ENCODE measurements at regions not wholly inside any gene's neighbourhood (a gene's known extent, or its start where the extent isn't known, plus 50 kb on each side); places are given as distances from the start of the nearest gene placed in this dataset.
"Not testable (repeated sequence)": the region's sequence is repeated elsewhere in the genome, so short reads cannot be mapped to it uniquely, and the experiment has no call there.

DNA sequence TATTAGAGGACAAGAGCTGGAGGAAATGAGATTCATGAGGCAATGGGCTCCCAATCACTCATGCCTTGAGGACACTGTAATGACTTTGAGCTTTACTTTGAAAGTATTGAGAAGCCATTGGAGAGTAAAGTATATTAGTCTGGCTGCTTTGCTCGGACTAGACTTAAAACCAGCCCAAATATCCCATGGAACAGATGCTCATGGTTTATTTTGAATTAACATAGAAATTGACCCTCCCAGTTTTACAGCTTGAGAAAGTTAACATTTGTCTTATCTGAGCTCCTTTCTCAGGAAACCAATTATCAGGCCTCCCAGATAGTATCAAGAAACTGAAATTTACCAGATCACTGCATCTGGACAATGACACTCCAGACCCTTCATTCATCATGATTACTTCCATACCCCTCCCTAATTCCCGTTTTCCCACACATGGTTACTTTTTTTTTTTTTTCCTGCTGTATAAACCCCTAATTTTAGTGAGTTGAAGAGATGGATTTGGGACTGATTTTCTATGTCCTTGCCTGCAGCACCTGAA is 270.8 kb upstream of the SMIM30 start:
- no peak for DNase-seq (ENCODE audit: low spot score)

DNA sequence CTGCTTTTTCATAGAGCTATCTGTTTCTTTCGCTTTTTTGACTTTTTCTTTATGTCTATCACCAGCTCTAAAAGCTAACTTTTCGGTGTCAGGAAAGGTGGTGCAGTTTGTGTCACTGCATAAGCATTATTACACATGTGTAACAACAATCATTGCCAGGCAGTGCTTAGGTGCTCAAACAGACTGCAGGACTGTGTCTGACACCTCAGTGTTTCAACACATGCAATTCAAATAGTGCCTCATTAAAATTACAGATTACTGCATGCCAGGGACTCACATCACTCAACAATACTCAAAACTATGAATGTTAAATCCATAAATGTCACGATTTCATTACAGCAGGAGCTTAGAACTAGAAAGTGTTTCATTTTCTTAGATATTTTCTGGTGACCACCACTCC is 265.3 kb upstream of the SMIM30 start:
- no peak for DNase-seq (ENCODE audit: low spot score)

DNA sequence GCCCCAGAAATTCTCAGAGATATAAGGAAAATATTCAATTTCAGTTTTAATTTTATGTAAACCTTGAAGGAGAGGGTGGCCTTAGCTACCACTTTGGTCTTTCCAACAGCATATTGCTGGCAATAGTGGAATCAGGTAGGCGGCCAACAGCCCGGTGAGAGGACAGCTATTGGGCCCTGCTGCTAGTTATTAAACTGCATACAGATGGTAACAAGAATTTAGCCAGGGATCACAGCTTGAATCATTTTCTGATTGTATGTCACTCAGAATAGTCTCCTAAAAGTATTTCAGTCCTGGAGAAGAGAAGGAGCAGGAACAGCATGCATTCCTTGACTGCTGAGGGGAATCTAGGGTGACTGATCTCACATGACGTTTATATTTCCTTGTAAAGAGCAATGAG is 261.4 kb upstream of the SMIM30 start:
- DNase-seq (ENCODE audit: low spot score), result no peak

DNA sequence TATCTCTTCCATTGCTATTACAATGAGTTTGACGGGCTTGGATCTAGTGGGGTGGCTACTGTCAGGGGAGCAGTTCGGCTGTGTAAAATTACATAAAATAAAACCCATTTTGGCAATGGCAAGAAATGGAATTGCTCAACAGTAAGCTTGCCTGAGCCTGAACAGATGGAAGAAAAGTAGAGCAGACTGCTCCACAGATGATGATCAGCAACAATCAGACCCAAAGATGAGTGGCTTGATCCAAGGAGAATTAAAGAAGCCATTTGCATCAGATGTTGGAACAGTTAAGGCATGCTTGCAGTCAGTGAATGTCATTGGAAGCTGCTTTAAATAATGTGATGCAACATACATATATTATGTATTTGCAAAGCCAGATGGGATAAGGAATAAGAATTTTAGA is 256.6 kb upstream of the SMIM30 start:
- DNase-seq (ENCODE audit: low spot score), result no peak

DNA sequence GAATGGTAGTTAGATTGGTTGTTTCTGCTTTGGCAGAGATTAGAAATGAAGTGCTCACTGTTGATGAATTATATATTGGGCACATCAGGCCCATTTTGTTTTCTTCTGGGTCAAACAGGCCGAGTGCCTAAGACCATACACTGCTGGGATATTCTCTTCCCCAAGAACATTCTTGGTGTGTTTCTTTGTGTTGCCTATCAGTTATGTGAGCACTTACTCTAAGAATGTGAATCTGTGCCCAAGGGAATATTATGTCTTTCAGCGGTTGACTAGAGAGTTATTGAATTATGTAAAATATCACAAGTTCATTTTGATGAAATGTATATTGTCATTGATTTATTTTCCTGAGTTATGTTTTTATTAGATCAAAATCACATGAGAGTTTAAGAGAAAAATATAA is 255.5 kb upstream of the SMIM30 start:
- no peak for DNase-seq (ENCODE audit: low spot score)

DNA sequence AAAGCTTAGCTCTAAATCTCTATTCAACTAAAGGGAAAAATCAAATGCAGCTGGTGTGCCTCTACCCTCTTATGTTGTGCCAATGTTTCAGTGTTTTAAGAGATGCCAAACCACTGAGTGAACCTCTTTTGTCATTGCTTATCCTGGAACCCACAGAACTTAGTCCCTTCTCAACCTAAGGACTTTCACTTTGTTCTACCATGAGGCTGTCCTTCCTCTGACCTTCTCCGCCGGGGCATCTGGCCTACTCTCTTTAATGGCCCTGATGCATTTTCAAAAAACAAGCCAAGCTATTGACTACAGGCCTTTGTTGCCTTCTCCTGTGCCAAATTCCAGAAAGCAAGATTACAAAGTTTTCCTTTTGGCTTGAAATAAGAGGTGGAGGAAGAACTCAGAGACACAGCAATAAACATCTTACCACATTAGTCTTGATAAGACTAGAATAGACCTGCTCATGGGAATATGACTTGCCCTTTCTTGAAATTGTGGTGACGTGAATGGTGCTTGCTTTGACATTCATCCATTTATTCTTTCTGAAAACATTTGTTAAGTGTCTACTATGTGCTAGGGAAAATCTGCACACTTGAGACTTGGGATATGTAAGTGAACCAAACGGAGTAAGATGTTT is 253.2 kb upstream of the SMIM30 start:
- DNase-seq (ENCODE audit: low spot score), result no peak

DNA sequence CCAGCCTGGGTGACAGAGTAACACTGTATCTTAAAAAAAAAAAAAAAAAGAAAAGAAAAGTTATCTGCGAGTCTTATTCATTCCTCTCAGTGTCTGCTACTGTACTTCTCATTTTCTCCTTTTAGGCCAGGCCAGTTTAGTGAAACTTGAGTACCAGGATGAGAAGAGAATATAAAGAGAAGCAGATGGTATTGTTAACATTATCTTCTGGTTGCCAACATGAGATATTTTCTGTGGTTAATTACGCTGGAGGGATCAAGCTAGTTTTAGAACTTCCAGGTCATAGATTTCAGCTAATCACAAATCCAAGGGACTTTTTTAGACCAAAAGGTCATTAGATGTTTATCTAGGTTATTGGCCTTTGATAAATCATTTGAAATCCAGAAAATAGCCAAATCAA is 252.6 kb upstream of the SMIM30 start:
- no peak for DNase-seq (ENCODE audit: low spot score)

DNA sequence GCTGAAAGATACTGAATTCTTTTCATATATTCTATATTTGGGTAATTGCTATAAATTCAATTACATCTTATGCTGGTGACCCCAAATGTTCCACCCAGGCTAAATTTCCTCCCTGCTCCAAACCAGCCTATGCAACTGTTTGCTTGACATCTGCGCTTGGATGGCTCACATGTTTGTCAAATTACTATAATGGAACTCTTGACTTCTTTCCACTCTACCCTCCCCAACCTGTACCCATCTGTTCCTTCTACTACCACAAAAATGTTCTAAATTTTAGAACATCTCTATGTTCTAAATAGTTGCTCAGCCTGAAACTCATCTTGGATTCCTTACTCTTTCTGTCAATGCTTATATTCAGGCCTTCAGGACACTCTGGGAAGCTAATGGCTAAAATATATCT is 249.9 kb upstream of the SMIM30 start:
- no peak for DNase-seq (ENCODE audit: low spot score)

DNA sequence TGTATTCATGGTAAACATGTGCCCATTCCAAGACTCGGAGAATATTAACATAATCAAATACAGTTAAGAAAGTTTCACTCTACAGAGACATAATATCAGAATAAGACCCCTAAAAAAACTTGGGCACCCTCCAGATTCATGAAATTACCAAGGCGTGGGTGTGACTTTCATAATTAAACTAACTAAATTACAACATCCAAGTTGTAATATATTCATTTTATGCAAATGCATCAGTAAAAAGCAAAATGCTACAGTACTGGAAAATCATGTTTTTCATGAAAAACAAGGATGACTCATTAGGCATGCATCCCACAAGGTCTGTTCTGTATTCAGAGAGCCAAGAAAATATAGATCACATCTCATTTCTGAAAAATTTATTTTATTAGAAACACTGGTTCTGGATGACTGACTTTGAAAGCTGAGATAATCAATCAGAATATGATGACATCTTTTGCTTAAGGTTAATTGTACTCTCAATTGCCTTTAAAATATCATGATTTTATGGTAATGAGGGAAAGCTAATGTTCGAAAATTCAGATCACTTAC is 248.8 kb upstream of the SMIM30 start:
- no peak for DNase-seq (ENCODE audit: low spot score)

DNA sequence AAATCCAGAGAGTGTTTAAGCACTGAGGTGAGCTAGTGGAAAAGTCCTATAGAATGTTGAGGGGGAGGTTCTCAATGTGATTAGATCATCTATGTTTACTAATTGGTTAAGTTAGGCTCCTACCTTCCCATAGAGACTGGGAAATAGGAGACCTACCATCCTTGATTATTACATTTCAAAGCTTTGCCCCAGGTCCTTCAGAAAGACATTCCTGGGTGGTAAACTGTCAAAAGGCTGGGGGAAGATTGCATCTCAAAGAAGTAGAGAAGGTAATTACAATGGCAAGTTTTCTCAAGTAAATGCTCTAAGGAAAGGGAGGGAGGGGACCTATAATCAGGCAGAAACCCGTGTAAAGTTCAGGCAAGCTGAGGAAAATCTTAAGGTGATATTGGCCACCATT is 247.8 kb upstream of the SMIM30 start:
- DNase-seq (ENCODE audit: low spot score), result no peak

DNA sequence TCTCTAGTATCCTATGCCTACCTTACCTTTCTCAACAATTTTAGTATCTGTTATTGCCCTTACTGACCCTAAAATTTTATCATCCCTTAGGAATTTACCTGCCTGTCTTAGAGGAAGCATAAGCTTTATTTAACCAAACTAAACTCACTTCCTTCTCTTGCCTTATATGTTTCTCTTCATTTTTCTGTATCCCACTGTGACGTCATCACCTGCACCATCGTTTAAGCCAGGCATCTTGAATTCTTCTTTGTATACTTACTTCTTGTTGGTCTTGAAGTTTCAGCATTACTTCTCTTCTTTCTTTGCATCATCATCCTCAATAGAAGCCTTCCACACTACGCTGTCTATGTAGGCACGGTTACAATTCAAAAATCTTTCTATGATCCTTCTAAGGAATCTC is 231.0 kb upstream of the SMIM30 start:
- no peak for DNase-seq (ENCODE audit: low spot score)

DNA sequence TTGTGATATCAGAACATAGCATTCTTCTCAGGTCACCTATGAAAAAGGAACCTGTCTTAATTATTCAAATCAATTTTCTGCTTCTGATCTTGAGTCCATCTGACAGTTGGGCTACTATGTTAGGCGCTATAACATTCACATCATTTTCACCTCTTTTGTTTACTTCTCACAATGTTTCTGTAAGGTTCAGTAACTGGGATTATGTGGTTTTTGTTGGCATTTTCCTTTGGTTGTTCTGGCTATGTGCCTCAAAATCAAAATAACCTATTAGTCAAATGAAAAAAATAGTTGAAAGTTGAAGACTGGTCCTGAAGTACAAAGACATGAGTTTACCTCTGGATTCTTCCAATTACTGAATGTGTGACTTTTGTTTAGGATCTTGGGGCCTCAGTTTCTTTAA is 221.3 kb upstream of the SMIM30 start:
- no peak for DNase-seq (ENCODE audit: low spot score)

DNA sequence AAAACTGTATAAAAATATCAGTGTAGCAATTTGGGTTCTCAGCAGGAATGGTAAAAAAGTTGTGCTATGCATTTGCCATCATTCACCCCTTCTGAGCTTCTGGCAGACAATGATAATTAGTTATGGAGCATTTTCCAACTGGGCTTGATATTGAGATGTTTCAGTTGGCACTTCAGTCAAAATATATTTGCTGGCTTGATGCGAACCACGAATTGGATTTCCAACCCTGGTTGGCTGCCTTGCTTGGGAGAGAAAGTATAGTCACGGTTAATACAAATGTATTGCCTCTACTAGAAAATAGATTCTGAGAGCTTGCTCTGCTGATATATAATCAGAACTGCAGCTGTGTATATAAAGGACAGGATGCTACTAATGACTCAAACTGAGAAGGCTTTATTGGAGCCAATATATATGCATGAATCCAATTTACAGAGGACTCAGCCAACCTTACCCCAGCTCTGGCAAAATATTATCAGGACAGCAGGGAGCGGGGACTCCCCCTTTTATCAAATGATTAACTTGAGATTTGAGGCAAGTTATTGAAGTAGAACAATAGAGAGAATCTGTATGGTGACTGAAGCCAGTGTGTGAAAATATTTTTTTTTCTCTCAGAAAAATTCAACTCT is 219.8 kb upstream of the SMIM30 start:
- DNase-seq (ENCODE audit: low spot score), result no peak

DNA sequence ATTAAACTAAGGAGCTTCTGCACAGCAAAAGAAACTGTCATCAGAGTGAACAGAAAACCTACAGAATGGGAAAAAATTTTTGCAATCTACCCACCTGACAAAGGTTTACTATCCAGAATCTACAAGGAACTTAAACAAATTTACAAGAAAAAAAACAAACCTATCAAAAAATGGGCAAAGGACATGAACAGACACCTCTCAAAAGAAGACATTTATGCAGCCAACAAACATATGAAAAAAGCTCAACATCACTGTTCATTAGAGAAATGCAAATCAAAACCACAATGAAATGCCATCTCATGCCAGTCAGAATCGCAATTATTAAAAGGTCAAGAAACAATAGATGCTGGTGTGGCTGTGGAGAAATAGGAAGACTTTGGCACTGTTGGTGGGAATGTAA is 218.5 kb upstream of the SMIM30 start:
- DNase-seq (ENCODE audit: low spot score), result not testable (repeated sequence)

DNA sequence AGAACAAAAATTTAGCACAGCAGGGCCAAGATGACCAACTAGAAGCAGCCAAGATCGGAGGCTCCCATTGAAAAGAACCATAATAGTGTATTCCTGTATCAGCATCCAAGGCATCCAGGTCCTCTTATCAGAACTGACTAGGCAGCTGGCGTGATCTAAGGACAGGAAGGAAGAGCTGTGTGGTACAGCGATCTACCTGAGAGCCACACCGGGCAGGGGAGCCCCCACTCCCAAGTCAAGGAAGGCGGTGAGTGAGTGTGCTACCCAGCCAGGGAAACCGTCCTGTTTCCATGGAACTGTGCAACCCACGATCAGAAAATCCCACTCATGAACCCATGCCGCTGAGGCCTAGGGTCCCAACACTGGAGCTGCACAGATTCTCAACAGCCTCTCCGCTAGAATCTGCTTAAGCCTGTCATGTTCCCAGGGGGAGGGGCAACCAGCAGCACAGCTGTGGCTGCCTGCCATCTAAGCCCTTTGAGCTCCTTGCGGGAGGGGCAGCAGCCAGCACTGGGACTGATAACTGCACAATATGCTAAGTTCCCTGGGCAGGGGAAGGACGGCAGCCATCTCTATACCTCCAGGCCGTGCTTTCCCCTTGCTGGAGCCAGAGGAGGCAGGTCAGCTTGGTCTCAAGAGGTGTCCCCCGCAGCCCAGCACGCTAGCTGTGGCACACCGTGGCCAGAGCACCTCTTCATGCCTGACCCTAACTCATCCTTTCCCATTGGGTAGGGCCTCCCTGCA is 213.0 kb upstream of the SMIM30 start:
- no peak for DNase-seq (ENCODE audit: low spot score)

DNA sequence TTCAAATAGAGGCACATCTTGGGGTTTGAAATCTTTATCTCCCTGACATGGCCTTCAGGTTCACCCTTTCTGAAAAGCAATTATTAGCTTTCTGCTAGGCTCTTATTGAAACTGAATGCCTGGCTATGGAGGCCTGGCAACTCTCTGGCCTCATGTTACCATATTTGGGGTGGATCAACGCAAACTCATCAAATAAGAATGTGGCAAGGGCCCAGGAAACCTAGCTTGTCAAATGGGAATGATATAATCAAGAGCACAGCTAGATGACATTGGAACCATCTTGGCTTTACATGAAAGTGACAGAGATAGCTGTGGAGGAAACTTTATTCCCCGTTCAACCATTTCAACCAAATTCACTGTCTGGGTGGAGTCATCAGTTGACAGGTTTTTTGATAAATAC is 202.8 kb upstream of the SMIM30 start:
- DNase-seq (ENCODE audit: low spot score), result no peak

DNA sequence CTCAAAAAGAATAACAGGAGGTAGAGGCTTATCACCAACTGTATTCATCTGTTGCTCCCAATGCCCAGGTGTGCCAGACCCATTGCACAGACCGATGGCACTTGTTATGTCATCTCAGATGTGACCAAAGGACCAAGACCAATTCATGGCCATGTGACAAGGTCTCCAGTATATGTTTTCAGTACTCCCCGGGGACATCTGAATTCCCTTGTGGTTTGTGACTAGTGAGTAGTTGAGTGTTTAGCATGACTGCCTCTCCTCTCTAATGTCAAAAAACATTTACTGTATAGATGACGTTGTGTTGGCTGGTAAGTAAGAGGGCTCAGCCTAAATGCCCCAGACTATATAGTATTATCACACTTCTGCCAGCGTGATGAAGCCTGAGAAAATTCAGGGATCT is 202.1 kb upstream of the SMIM30 start:
- DNase-seq (ENCODE audit: low spot score), result no peak

DNA sequence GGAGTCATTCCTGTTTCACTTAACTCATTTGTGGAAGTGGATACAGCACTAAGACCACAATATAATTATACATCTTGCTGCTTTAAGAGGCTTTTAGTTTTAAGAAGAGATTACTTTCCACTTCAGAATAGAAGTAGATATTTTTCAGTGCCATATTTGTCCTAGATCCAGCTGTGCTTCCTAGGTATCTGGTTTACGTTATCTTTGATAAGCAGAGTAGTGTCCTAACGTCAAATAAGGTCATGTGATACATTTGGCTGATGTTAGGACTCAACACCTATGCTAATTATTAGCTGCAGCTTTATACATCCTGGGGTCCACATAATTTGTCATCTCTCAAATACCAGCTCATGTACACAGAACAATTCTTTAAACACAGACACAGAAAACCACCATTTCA is 196.2 kb upstream of the SMIM30 start:
- DNase-seq (ENCODE audit: low spot score), result no peak

DNA sequence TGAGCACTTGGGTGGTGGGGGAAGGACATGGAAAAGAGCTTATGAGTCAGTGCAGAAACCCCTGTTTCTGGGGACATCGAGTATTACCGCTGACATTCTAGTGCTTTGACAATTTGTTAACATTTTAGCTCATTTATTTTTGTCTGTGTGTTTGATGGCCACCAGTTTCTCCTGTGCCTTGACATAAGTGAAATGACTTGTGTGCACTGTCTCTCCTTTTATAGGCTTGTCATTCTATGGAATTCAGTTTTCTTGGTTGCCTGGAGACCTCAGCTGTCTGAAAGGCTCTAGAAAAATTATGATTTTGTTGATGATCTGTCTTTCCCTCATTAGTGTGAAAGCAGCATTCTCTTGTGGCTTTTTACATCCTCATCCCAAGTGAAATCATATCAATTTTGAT is 190.0 kb upstream of the SMIM30 start:
- DNase-seq (ENCODE audit: low spot score), result no peak

DNA sequence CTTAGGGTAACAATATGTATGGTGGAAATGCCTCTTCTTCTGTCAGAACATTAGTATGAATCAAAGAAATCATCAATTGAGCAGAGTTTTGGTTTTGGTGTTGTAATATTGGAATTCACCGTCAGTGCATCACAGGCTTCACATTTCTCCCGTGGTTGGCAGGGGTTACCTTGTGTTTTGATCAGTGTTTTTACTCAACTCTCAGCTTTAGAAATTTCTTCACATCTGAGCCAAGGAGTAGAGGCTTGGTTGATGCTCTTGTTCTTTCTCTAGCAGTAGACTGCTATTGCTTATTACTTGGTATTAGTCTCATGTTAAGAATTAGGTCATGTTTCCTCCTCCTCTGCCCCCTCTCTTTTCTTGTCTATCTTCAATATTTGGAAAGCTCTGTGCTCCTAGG is 188.8 kb upstream of the SMIM30 start:
- DNase-seq (ENCODE audit: low spot score), result no peak

DNA sequence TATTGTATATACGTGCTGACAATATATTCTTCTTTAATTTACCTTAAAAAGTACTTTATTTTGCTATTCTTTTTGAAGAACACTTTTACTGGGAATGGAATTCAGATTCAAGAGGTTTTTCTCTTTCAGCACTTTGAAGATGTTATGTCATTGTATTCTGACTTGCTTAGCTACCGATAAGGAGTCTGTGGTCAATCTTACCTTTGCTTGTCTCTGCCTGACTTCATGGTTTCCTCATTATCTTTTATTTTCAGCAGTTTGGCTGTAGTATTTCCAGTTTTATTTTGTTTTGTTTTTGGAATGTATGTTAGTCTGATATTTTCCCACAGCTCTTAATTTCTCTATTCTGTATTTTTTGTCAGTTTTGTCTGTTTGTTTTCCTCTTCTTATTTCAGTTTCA is 187.9 kb upstream of the SMIM30 start:
- no peak for DNase-seq (ENCODE audit: low spot score)

DNA sequence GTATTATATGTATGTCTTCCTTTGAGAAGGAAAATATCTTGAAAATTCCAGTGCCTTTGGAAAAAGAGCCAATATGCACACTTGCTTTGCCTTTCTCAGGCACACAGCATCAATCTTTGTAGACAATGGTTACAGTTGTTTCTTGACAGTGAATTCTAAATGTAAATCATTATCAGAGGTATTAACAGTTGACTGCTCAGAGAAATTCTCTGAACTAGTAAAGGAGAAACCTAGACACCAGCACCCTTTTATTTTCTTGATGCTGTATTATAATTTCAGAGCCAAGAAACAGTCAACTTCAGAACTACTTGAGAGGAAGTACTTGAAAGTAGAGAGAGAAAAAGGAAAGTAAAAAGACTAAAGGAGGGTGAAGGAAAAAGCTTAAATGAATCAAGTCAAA is 185.8 kb upstream of the SMIM30 start:
- DNase-seq (ENCODE audit: low spot score), result no peak

DNA sequence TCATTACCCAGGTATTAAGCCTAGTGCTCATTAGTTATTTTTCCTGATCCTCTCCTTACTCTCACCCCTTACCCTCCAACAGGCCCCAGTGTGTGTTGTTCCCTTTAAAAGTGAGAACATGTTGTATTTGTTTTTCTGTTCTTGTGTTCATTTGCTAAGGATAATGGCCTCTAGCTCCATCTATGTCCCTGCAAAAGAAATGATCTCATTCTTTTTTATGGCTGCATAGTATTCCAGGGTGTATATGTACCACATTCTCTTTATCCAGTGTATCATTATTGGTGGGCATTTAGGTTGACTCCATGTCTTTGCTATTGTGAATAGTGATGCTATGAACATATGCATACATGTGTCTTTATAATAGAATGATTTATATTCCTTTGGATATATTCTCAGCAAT is 185.0 kb upstream of the SMIM30 start:
- not testable (repeated sequence) for DNase-seq (ENCODE audit: low spot score)

All from activated CD4-positive, alpha-beta T cell treated with anti-CD3 and anti-CD28 coated beads, Interleukin-2, Interleukin-4, amounts not matched to agents 100 ng/mL and 50 ng/mL, durations not matched to agents 16 hours and 8 hours (primary cell).